Peyer's patch (tissue), 4 donors: ENCODE measurements at regions not wholly inside any gene's neighbourhood (a gene's known extent, or its start where the extent isn't known, plus 50 kb on each side); places are given as distances from the start of the nearest gene placed in this dataset.

Experiments
- DNase-seq, 3 donors: peaks; one replicate each; pipeline ENCODE4 v3.0.0-alpha.2; 2017 to 2019
- H3K27ac ChIP-seq, 4 donors: fragments of 200-600 bp; sonication (generic); one replicate each; pipeline ENCODE4 v1.5.1; 2016 to 2019
- H3K27me3 ChIP-seq, 2 donors: fragments of 200-600 bp; sonication (generic); one replicate each; pipeline ENCODE4 v1.5.1; 2019
- H3K36me3 ChIP-seq, 3 donors: fragments of 200-600 bp; sonication (generic); one replicate each; pipeline ENCODE4 v1.5.1; 2016 to 2019
- H3K4me1 ChIP-seq, 4 donors: fragments of 200-600 bp; sonication (generic); one replicate each; pipeline ENCODE4 v1.5.1; 2016 to 2019
- H3K4me3 ChIP-seq, 4 donors: fragments of 200-600 bp; sonication (generic); 1 replicate in 3 of 4; 2 replicates in 1 of 4; pipeline ENCODE4 v1.5.1; 2016 to 2019; ENCODE audit warnings: mild to moderate bottlenecking in 1 of 4
- H3K9me3 ChIP-seq, 4 donors: fragments of 200-600 bp; sonication (generic); one replicate each; pipeline ENCODE4 v1.5.1; 2016 to 2019; ENCODE audit warnings: mild to moderate bottlenecking in 1 of 4
- POLR2A ChIP-seq, 2 donors: fragments of 450-650 bp; IDR thresholded peaks; one replicate each; pipeline ENCODE4 v1.5.1; 2017; ENCODE audit warnings: antibody characterized with exemption in 2 of 2, mild to moderate bottlenecking in 2 of 2, moderate library complexity in 2 of 2
- TF ChIP-seq, protein P1 (sequence below), 6 experiments: fragments of 450-650 bp in 4 of 6; fragments of 200-600 bp in 2 of 6; sonication (generic) in 1 of 6; IDR thresholded peaks; one replicate each; pipeline ENCODE4 v1.5.1; 2017 to 2019; ENCODE audit warnings: antibody characterized with exemption in 6 of 6, mild to moderate bottlenecking in 3 of 6, moderate library complexity in 1 of 6

DNA sequence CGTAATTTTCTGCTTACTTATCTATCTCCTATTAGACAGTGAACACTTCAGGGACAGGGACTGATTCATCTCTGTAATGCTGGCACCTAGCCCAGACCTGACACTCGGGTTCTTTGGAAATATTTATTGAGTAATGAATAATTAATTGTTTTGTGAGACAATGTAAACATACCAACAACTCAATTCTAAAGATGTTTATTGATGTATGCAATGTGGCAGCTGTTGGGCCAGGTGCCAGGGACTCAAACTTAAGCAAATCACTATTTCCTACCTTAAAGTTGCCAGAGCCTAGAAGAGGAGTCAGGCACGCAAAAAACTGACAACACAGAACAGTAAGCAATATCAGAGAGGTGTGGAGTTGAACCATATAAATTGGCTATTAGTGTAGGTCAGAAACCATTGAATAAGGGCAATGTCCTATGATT lies 63.6 kb upstream of the BMPER start:
- peak in 1 of 3 donors; percentile 47 for DNase-seq
- no peaks in the 10 kb centered on the region for H3K9me3 ChIP-seq
- H3K4me1 ChIP-seq = no peaks in the 10 kb centered on the region
- no peak overlapping the region for H3K27ac ChIP-seq
- TF ChIP-seq POLR2A (IDR thresholded peaks at IDR 0.05) = no peak
- TF ChIP-seq, protein P1, sequence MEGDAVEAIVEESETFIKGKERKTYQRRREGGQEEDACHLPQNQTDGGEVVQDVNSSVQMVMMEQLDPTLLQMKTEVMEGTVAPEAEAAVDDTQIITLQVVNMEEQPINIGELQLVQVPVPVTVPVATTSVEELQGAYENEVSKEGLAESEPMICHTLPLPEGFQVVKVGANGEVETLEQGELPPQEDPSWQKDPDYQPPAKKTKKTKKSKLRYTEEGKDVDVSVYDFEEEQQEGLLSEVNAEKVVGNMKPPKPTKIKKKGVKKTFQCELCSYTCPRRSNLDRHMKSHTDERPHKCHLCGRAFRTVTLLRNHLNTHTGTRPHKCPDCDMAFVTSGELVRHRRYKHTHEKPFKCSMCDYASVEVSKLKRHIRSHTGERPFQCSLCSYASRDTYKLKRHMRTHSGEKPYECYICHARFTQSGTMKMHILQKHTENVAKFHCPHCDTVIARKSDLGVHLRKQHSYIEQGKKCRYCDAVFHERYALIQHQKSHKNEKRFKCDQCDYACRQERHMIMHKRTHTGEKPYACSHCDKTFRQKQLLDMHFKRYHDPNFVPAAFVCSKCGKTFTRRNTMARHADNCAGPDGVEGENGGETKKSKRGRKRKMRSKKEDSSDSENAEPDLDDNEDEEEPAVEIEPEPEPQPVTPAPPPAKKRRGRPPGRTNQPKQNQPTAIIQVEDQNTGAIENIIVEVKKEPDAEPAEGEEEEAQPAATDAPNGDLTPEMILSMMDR (IDR thresholded peaks at IDR 0.05) = no peak
- no peaks in the 10 kb centered on the region for H3K36me3 ChIP-seq
- no peak overlapping the region for H3K4me3 ChIP-seq
- no peaks in the 10 kb centered on the region for H3K27me3 ChIP-seq

DNA sequence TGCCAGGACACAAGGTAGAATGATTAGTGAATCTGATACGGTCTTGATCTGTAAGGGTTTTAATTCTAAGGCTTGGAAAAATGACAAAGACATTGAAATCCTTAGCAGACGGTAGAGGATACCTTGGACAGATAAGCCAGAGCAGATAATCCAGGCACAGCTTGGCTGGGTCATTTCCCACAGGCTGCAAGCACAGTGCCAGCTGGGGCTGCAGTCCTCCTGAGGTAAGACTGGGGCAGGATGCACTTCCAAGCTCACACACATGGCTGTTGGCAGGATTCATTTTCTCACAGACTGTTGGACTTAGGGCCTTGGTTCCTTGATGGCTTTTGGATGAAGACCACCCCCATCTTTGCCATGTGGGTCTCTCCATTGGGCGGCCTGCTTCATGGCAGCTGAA lies 63.2 kb upstream of the BMPER start:
- H3K9me3 ChIP-seq = no peaks in the 10 kb centered on the region
- no peaks in the 10 kb centered on the region for H3K4me1 ChIP-seq
- no peaks in the 10 kb centered on the region for H3K27me3 ChIP-seq
- no peak overlapping the region for H3K4me3 ChIP-seq
- H3K36me3 ChIP-seq = no peaks in the 10 kb centered on the region
- H3K27ac ChIP-seq = no peak overlapping the region
- DNase-seq = no peak
- TF ChIP-seq, protein P1 (IDR thresholded peaks at IDR 0.05) = no peak
- TF ChIP-seq POLR2A (IDR thresholded peaks at IDR 0.05) = no peak

DNA sequence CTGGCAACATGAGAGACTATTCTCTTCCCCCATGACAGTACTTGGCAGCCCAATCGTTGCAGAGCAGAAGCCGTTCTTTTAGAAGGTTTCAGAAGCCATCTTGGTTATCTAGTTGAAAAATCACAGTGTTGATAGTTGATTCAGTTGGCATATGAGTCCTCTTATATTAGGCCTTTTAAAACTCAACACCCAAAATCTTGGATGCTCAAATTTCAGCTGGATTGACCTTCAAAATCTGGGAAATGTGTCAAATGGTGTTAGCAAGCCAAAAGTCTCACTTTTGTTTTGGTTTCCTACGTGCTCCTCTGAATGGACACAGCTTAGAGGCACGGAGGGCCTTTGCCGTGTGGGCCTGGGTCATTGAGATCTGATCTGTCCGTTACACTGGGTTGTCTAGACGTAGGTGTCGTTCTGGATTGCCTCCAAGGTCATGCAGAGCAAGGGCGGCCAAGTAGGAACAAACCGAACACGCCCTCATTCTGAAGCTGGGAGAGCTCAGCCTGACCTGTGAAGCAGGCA lies 59.3 kb upstream of the BMPER start:
- no peaks in the 10 kb centered on the region for H3K4me1 ChIP-seq
- no peaks in the 10 kb centered on the region for H3K36me3 ChIP-seq
- no peaks in the 10 kb centered on the region for H3K9me3 ChIP-seq
- no peak overlapping the region for H3K4me3 ChIP-seq
- TF ChIP-seq POLR2A (IDR thresholded peaks at IDR 0.05) = no peak
- TF ChIP-seq, protein P1 (IDR thresholded peaks at IDR 0.05) = no peak
- DNase-seq = no peak
- H3K27me3 ChIP-seq = no peaks in the 10 kb centered on the region
- H3K27ac ChIP-seq = no peak overlapping the region

DNA sequence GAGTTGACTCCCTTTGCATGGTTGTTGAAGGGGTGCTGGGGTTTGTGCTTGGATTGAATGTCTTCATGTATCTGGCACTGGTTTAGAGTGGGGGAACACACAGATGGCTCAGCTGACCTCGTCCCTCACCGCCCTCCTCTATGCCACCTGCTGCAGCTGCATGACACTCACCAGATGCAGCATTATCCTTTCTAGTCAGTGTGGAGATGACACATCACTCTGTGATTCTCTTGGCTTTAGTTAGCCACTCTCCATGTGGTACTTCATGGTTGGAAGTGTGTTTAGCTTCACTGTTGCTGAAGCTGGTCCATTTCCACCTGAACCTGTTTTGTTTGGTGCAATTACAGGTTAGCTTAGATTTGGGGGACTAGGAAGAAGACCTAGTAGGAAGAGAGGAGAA lies 56.3 kb upstream of the BMPER start:
- H3K4me1 ChIP-seq = no peaks in the 10 kb centered on the region
- H3K9me3 ChIP-seq = no peaks in the 10 kb centered on the region
- TF ChIP-seq, protein P1 (IDR thresholded peaks at IDR 0.05) = no peak
- TF ChIP-seq POLR2A (IDR thresholded peaks at IDR 0.05) = no peak
- no peak overlapping the region for H3K4me3 ChIP-seq
- DNase-seq = no peak
- no peak overlapping the region for H3K27ac ChIP-seq
- H3K36me3 ChIP-seq = no peaks in the 10 kb centered on the region
- H3K27me3 ChIP-seq = no peaks in the 10 kb centered on the region

DNA sequence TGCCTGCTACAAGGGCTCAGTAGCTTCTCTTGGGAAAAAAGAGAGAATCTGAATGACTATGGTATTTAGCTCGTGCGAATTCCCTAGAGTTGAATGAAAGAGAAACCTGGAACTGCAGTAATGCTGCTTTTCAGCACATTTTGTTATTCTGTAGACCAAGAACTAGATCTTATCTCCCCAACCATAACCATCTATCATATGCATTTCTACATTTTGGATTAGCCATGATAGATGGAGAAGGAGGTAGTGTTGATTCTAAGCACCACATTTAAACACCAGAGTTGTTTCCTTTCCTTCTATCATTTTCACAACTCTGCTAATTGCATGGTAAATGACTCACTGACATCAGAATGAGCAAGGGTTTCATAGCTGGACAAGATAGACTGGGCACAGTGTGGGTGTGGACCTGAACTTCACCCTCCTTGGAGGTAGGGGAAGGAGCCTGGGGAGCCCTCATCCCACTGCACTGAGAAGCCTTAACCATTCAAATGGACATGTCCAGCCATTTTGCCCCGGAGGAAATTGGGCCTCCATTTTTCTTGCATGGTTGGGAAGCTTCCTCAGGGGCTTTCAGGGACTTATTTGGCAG lies 55.3 kb upstream of the BMPER start:
- Histone ChIP-seq H3K27ac (no peak overlapping the region), H3K36me3 (no peaks in the 10 kb centered on the region), H3K27me3 (no peaks in the 10 kb centered on the region), H3K4me3 (no peak overlapping the region), H3K4me1 (no peaks in the 10 kb centered on the region), H3K9me3 (no peaks in the 10 kb centered on the region)
- DNase-seq = peak in 1 of 3 donors; percentile 52
- TF ChIP-seq POLR2A (IDR thresholded peaks at IDR 0.05) = no peak
- TF ChIP-seq, protein P1 (IDR thresholded peaks at IDR 0.05) = no peak
